Ascending aorta (tissue), 2 donors: ENCODE measurements at regions not wholly inside any gene's neighbourhood (a gene's known extent, or its start where the extent isn't known, plus 50 kb on each side); places are given as distances from the start of the nearest gene placed in this dataset.

Experiments
- DNase-seq, 2 donors: peaks; one replicate each; pipeline ENCODE4 v3.0.0-alpha.2; 2019; ENCODE audit warnings: low spot score in 2 of 2
- H3K27ac ChIP-seq, 2 donors: fragments of 200-600 bp; sonication (generic); one replicate each; pipeline ENCODE4 v1.5.1; 2016 to 2017; ENCODE audit warnings: mild to moderate bottlenecking in 1 of 2
- H3K27me3 ChIP-seq: fragments of 200-600 bp; sonication (generic); one replicate; pipeline ENCODE4 v1.5.1; 2017
- H3K36me3 ChIP-seq, 2 donors: fragments of 200-600 bp; sonication (generic); one replicate each; pipeline ENCODE4 v1.5.1; 2016
- H3K4me1 ChIP-seq, 2 donors: fragments of 200-600 bp; sonication (generic); one replicate each; pipeline ENCODE4 v1.5.1; 2016 to 2017; ENCODE audit warnings: mild to moderate bottlenecking in 1 of 2
- H3K4me3 ChIP-seq, 2 donors: fragments of 200-600 bp; sonication (generic); one replicate each; pipeline ENCODE4 v1.5.1; 2016 to 2017; ENCODE audit warnings: mild to moderate bottlenecking in 1 of 2
- H3K9me3 ChIP-seq, 2 donors: fragments of 200-600 bp; sonication (generic); one replicate each; pipeline ENCODE4 v1.5.1; 2016
- CTCF ChIP-seq, 3 experiments: fragments of 200-600 bp in 2 of 3; fragments of 450-650 bp in 1 of 3; sonication (generic) in 2 of 3; IDR thresholded peaks; one replicate each; pipeline ENCODE4 v1.5.1; 2016 to 2019; ENCODE audit warnings: antibody characterized with exemption in 3 of 3, mild to moderate bottlenecking in 1 of 3, moderate library complexity in 1 of 3
- intact Hi-C: fragments of 100-400 bp; cut with DNase I; formaldehyde crosslinking; loops from one replicate; pipeline ENCODE4 v1.15.1; 2023

GRCh38 chr13:54367639-54368271 is 1339.1 kb downstream of the OLFM4 start:
- H3K27me3 ChIP-seq: no peaks in the 10 kb centered on the region
- intact Hi-C loops: no loop called here

GRCh38 chr13:54368387-54368786 is 1339.8 kb downstream of the OLFM4 start:
- no peak overlapping the region for H3K4me3 ChIP-seq
- no peak overlapping the region for H3K27ac ChIP-seq
- no peak for TF ChIP-seq CTCF (IDR thresholded peaks at IDR 0.05)
- DNase-seq: no peak
- no peaks in the 10 kb centered on the region for H3K9me3 ChIP-seq
- intact Hi-C loops: no loop called here
- no peaks in the 10 kb centered on the region for H3K27me3 ChIP-seq
- no peaks in the 10 kb centered on the region for H3K4me1 ChIP-seq
- no peaks in the 10 kb centered on the region for H3K36me3 ChIP-seq

More at GRCh38 chr13:54367639-54368271, 1339.1 kb downstream of the OLFM4 start:
- Histone ChIP-seq H3K4me3 (no peak overlapping the region), H3K36me3 (no peaks in the 10 kb centered on the region), H3K27ac (no peak overlapping the region), H3K4me1 (no peaks in the 10 kb centered on the region), H3K9me3 (no peaks in the 10 kb centered on the region)
- no peak for TF ChIP-seq CTCF (IDR thresholded peaks at IDR 0.05)
- DNase-seq: no peak

GRCh38 chr13:54373211-54373610 is 1344.6 kb downstream of the OLFM4 start:
- DNase-seq: no peak
- H3K4me3 ChIP-seq: no peak overlapping the region
- no peak overlapping the region for H3K27ac ChIP-seq
- no peaks in the 10 kb centered on the region for H3K4me1 ChIP-seq
- H3K27me3 ChIP-seq: no peaks in the 10 kb centered on the region
- H3K36me3 ChIP-seq: no peaks in the 10 kb centered on the region
- TF ChIP-seq CTCF (IDR thresholded peaks at IDR 0.05): no peak
- H3K9me3 ChIP-seq: no peaks in the 10 kb centered on the region
- intact Hi-C loops: no loop called here

GRCh38 chr13:54379461-54379860 is 1350.8 kb downstream of the OLFM4 start:
- TF ChIP-seq CTCF (IDR thresholded peaks at IDR 0.05): no peak
- intact Hi-C loops: no loop called here
- Histone ChIP-seq H3K27me3 (no peaks in the 10 kb centered on the region), H3K36me3 (no peaks in the 10 kb centered on the region), H3K4me1 (no peaks in the 10 kb centered on the region), H3K27ac (no peak overlapping the region), H3K9me3 (no peaks in the 10 kb centered on the region), H3K4me3 (no peak overlapping the region)
- no peak for DNase-seq

- no peak for DNase-seq
- no peak overlapping the region for H3K4me3 ChIP-seq
- no peaks in the 10 kb centered on the region for H3K36me3 ChIP-seq
- TF ChIP-seq CTCF (IDR thresholded peaks at IDR 0.05): no peak
- intact Hi-C loops: no loop called here
- H3K27ac ChIP-seq: no peak overlapping the region
- H3K27me3 ChIP-seq: no peaks in the 10 kb centered on the region
- no peaks in the 10 kb centered on the region for H3K4me1 ChIP-seq
- no peaks in the 10 kb centered on the region for H3K9me3 ChIP-seq
Measured at GRCh38 chr13:54383604-54384003, 1355.0 kb downstream of the OLFM4 start.

GRCh38 chr13:54387625-54388024 is 1359.0 kb downstream of the OLFM4 start:
- no peak for DNase-seq
- H3K36me3 ChIP-seq: no peaks in the 10 kb centered on the region
- intact Hi-C loops: no loop called here
- H3K27me3 ChIP-seq: no peaks in the 10 kb centered on the region
- no peaks in the 10 kb centered on the region for H3K4me1 ChIP-seq
- H3K27ac ChIP-seq: no peak overlapping the region
- H3K9me3 ChIP-seq: no peaks in the 10 kb centered on the region
- no peak overlapping the region for H3K4me3 ChIP-seq
- TF ChIP-seq CTCF (IDR thresholded peaks at IDR 0.05): no peak
